Upper lobe of right lung (tissue), 1 donor: ENCODE measurements at regions not wholly inside any gene's neighbourhood (a gene's known extent, or its start where the extent isn't known, plus 50 kb on each side); places are given as distances from the start of the nearest gene placed in this dataset.

Experiments used
- ATAC-seq: fragments of 200-7000 bp; cut with Tn5 transposase; one replicate; pipeline ENCODE4 v1.9.1; 2020; ENCODE audit warnings: mild to moderate bottlenecking, moderate library complexity
- DNase-seq: peaks from one replicate; pipeline ENCODE4 v3.0.0-alpha.2; 2020
- H3K27ac ChIP-seq: fragments of 200-600 bp; one replicate; pipeline ENCODE4 v1.8.0; 2022
- H3K27me3 ChIP-seq: fragments of 200-600 bp; one replicate; pipeline ENCODE4 v1.8.0; 2022; ENCODE audit warnings: mild to moderate bottlenecking
- H3K36me3 ChIP-seq: fragments of 200-600 bp; one replicate; pipeline ENCODE4 v1.8.0; 2022
- H3K4me1 ChIP-seq: fragments of 200-600 bp; one replicate; pipeline ENCODE4 v1.8.0; 2022
- H3K4me3 ChIP-seq: fragments of 200-600 bp; one replicate; pipeline ENCODE4 v1.8.0; 2022; ENCODE audit warnings: mild to moderate bottlenecking
- H3K9me3 ChIP-seq: fragments of 200-600 bp; one replicate; pipeline ENCODE4 v1.8.0; 2022
- intact Hi-C: fragments of 100-400 bp; cut with DNase I; formaldehyde crosslinking; loops from one replicate; pipeline ENCODE4 v1.11.0; 2022
- TF ChIP-seq, protein P1 (sequence below): fragments of 200-600 bp; IDR thresholded peaks from one replicate; pipeline ENCODE4 v1.8.0; 2022; ENCODE audit warnings: antibody characterized with exemption
- donor health status: DM: no; HTN: yes; CAD: no; lungs with severe emphysema.

DNA sequence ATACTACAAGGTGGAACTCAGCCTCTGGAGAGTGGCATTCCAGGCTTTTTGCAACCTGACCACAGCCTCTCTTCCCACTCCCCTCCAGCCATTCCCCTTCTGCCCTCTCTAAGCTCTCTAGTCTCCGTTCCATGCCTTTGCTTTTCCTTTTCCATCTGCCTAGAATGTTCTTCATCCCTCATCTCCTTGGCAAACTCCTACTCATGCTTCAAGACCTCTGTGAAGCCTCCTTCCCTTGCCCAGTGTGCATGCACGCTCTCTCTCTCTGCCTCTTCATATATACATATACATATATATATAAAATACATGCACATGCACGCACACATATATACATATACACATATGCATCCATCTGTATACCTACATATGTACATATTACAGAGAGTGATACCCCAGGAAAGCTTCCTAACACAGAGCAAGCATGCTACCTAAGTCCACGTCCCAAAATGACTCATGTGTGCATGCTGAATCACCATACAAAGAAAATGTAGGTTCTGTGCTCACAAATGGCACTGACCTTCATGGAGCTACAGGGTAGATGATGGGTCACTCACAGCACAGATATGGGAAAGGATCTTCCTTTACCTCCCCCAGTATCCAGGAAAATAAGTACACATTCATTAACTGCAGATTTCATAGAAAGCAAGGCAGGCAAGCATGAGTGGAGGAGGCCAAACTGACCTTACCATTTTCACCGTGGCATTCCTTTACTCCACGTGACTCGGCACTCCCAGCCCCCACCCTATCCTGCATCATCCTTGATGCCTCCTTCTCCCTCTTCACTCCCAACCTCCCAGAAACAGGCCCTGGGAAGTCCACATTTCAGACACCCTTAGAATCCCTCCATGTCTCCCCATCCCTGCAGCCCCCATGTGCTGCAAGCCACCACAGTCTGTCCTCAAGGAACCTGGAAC lies 238.4 kb upstream of the ZMIZ1 start:
- H3K4me1 ChIP-seq: no peaks in the 10 kb centered on the region
- no peaks in the 10 kb centered on the region for H3K36me3 ChIP-seq
- H3K27ac ChIP-seq: no peak overlapping the region
- H3K27me3 ChIP-seq: no peaks in the 10 kb centered on the region
- TF ChIP-seq, protein P1, sequence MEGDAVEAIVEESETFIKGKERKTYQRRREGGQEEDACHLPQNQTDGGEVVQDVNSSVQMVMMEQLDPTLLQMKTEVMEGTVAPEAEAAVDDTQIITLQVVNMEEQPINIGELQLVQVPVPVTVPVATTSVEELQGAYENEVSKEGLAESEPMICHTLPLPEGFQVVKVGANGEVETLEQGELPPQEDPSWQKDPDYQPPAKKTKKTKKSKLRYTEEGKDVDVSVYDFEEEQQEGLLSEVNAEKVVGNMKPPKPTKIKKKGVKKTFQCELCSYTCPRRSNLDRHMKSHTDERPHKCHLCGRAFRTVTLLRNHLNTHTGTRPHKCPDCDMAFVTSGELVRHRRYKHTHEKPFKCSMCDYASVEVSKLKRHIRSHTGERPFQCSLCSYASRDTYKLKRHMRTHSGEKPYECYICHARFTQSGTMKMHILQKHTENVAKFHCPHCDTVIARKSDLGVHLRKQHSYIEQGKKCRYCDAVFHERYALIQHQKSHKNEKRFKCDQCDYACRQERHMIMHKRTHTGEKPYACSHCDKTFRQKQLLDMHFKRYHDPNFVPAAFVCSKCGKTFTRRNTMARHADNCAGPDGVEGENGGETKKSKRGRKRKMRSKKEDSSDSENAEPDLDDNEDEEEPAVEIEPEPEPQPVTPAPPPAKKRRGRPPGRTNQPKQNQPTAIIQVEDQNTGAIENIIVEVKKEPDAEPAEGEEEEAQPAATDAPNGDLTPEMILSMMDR: no peak
- DNase-seq: no peak
- intact Hi-C loops: no loop called here
- H3K4me3 ChIP-seq: no peak overlapping the region
- no peak for ATAC-seq
- H3K9me3 ChIP-seq: no peaks in the 10 kb centered on the region

DNA sequence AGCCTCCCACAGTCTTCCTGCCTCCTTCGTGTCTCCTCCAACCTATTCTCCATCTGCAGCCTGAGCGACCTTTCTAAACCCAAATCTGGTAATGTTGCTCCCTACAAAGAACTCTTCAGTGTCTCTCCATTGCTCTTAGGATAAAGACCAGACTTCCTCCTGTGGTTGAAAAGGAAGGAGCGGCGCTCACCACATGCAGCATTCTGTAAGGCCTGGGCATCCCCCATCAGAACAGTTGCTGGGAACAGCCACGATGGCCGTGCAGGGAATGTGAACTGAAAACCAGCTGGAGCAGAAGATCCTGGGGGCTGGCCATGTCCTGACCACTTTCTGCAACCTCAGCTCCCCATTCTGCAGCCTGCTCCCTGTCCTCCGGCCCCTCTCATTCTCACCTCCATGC lies 237.8 kb upstream of the ZMIZ1 start:
- Histone ChIP-seq H3K9me3 (no peaks in the 10 kb centered on the region), H3K27ac (no peak overlapping the region), H3K27me3 (no peaks in the 10 kb centered on the region), H3K4me3 (no peak overlapping the region), H3K4me1 (no peaks in the 10 kb centered on the region), H3K36me3 (no peaks in the 10 kb centered on the region)
- no peak for ATAC-seq
- TF ChIP-seq, protein P1: no peak
- intact Hi-C loops: no loop called here
- no peak for DNase-seq

DNA sequence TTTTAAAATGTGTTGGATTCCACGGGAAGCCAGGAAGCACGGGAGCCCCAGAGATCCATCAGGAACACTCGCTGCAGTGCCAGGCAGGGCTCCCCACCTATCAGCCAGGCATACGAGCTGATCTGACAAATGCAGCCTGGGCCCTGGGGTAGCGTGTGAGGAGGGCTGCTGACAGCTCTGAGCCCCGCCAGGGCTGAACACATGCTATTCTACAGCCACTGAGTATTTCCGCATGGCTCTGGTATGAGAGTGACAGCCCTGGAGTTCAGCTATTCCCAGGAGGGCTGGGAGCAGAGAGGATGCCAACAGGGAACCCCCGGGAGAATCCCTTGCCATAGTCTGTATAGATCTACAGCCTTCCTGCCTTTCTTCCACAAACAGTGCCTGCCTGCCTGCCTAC lies 237.3 kb upstream of the ZMIZ1 start:
- H3K4me3 ChIP-seq: no peak overlapping the region
- no peaks in the 10 kb centered on the region for H3K4me1 ChIP-seq
- ATAC-seq (peak; percentile 20), DNase-seq (no peak)
- no peaks in the 10 kb centered on the region for H3K27me3 ChIP-seq
- no peak overlapping the region for H3K27ac ChIP-seq
- intact Hi-C loops: no loop called here
- no peaks in the 10 kb centered on the region for H3K36me3 ChIP-seq
- TF ChIP-seq, protein P1: no peak
- H3K9me3 ChIP-seq: no peaks in the 10 kb centered on the region

DNA sequence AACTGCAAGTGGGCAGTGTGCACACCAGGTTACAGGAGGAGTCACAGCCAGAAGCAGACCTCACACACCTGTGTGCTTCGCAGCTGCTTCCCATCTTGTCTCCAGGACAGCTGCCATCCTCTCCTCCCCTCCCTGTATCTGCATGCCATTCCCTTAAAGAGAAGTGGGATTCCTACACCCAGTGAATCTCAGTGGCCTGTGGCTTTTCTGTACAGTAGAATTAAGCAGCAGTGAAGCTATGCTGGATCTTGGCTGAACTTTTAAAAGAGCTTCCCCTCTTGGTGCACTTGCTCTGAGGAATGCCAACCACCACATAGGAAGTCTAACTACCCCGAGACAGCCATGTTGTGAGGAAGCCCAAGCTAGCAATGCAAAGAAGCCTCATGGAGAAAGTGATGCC lies 236.5 kb upstream of the ZMIZ1 start:
- no peak for DNase-seq
- ATAC-seq: no peak
- Histone ChIP-seq H3K4me3 (no peak overlapping the region), H3K27ac (no peak overlapping the region), H3K4me1 (no peaks in the 10 kb centered on the region), H3K9me3 (no peaks in the 10 kb centered on the region), H3K36me3 (no peaks in the 10 kb centered on the region), H3K27me3 (no peaks in the 10 kb centered on the region)
- intact Hi-C loops: no loop called here
- TF ChIP-seq, protein P1: no peak

DNA sequence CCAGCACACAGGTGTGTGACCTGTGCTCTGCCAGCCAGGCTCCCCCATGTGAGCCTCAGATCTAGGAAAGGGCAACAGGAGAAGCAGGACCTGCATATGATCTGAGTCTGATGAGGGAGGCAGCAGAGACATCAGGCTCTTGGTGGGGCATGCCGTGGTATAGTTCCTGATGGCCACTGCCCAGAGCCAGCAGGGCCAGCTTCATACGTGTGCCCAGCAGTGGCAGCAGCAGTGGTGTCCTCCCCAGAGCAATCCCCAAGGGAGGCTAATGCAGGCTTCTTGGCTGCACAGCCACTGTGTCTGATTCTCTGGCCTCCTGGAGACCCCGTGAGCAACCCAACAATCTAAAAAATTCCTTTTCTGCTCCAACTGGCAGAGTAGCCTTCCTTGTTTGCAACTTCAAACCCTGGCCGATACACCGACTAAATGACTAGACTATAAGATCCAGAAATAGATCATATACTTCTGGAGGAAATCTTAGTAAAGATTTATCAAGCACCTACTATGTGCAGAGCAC lies 230.6 kb upstream of the ZMIZ1 start:
- H3K9me3 ChIP-seq: no peaks in the 10 kb centered on the region
- TF ChIP-seq, protein P1: no peak
- ATAC-seq: peak; percentile 33
- intact Hi-C loops: no loop called here
- no peak overlapping the region for H3K4me3 ChIP-seq
- no peaks in the 10 kb centered on the region for H3K27me3 ChIP-seq
- no peaks in the 10 kb centered on the region for H3K4me1 ChIP-seq
- H3K36me3 ChIP-seq: no peaks in the 10 kb centered on the region
- H3K27ac ChIP-seq: no peak overlapping the region
- no peak for DNase-seq
